ENCODE measurements at regions not wholly inside any gene's neighbourhood (a gene's known extent, or its start where the extent isn't known, plus 50 kb on each side); places are given as distances from the start of the nearest gene placed in this dataset.

DNA sequence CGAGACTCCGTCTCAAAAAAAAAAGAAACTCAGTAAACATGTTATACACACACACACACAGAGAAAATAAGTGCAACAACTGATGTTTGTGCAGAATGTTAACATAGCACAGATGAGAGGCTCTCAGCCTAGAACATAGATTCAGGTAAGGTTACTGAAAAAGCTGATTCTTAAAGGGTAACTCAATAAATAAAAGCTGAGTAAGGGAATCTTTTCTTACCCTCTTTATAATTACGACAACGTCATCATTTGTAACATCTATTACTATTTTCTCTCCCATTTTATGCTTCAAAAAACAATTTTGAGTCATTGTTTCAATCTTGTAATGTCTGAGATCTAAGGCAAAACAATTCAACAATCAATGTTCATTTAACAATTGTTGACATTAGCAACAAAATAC, 644.8 kb downstream of the RFPL4B start (continued):
- TF ChIP-seq, protein P1, sequence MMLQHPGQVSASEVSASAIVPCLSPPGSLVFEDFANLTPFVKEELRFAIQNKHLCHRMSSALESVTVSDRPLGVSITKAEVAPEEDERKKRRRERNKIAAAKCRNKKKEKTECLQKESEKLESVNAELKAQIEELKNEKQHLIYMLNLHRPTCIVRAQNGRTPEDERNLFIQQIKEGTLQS (IDR thresholded peaks at IDR 0.05): no peak
- no peak for TF ChIP-seq RXRA (IDR thresholded peaks at IDR 0.05)

DNA sequence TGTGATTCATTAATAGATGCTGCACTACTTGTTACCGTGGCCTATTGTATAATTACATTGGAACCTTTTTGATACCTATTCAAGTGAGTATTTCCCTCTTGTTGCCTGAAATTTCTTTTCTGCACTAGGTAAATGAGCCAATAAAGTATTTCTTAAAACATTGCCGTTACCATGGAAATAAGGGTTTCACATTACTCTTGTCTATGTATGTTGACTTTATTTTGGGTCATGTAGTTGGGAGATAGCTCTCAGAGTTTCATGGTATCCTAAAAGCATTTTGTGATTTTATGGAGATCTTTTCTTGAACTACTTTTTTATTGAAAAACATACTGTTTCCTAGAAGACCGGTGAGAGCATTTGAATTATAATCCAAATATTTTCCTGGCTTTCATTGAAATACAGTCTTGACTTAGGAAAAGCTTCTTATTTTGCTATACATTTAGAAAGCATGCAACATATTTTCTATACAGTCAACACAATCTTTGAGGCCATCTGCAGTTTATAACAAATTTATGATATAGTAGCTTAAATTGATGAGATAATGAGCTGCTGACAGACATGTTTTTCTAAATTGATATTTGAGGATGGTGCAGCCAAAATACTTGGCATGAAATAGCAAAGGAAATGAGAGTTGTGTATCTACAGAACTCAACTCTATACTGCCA, 650.4 kb downstream of the RFPL4B start:
- no peak for DNase-seq (ENCODE audit: low spot score)
- H3K36me3 ChIP-seq (ENCODE audit: control insufficient read depth in 4 of 4, insufficient read depth in 3 of 4, low read depth in 1 of 4, low read length in 3 of 4): no peaks in the 10 kb centered on the region
- TF ChIP-seq GABPA (IDR thresholded peaks at IDR 0.05 in 1 of 2, conservative IDR thresholded peaks at IDR 0.05 in 1 of 2) (no peak), YY1 (IDR thresholded peaks at IDR 0.05) (no peak), HNF4A (conservative IDR thresholded peaks at IDR 0.05) (no peak), RAD21 (IDR thresholded peaks at IDR 0.05) (no peak), JUND (IDR thresholded peaks at IDR 0.05) (no peak), FOXA1 (IDR thresholded peaks at IDR 0.05) (no peak), EGR1 (IDR thresholded peaks at IDR 0.05; ENCODE audit: low read depth in 2 of 2) (no peak)
- TF ChIP-seq, protein P2, sequence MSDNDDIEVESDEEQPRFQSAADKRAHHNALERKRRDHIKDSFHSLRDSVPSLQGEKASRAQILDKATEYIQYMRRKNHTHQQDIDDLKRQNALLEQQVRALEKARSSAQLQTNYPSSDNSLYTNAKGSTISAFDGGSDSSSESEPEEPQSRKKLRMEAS (IDR thresholded peaks at IDR 0.05): no peak
- TF ChIP-seq, protein P3, sequence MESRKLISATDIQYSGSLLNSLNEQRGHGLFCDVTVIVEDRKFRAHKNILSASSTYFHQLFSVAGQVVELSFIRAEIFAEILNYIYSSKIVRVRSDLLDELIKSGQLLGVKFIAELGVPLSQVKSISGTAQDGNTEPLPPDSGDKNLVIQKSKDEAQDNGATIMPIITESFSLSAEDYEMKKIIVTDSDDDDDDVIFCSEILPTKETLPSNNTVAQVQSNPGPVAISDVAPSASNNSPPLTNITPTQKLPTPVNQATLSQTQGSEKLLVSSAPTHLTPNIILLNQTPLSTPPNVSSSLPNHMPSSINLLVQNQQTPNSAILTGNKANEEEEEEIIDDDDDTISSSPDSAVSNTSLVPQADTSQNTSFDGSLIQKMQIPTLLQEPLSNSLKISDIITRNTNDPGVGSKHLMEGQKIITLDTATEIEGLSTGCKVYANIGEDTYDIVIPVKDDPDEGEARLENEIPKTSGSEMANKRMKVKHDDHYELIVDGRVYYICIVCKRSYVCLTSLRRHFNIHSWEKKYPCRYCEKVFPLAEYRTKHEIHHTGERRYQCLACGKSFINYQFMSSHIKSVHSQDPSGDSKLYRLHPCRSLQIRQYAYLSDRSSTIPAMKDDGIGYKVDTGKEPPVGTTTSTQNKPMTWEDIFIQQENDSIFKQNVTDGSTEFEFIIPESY (IDR thresholded peaks at IDR 0.05): no peak
- 90% methylated on average over 3 of the region's 3 CpGs for WGBS
- H3K4me3 ChIP-seq (ENCODE audit: low read depth in 1 of 3, low read length in 3 of 3): no peak overlapping the region
- no peaks in the 10 kb centered on the region for H3K4me1 ChIP-seq (ENCODE audit: control insufficient read depth in 4 of 4, insufficient read depth in 4 of 4, low read length in 3 of 4)
- H3K27me3 ChIP-seq (ENCODE audit: control insufficient read depth in 4 of 4, insufficient read depth in 4 of 4, low read length in 3 of 4): no peaks in the 10 kb centered on the region
- H3K27ac ChIP-seq (ENCODE audit: low read depth in 1 of 2, low read length in 2 of 2): no peak overlapping the region
- H3K9me3 ChIP-seq (ENCODE audit: control insufficient read depth in 4 of 4, low read length in 3 of 4): no peaks in the 10 kb centered on the region
- H3K9ac ChIP-seq (ENCODE audit: low read depth in 1 of 2, low read length in 2 of 2): no peak overlapping the region

DNA sequence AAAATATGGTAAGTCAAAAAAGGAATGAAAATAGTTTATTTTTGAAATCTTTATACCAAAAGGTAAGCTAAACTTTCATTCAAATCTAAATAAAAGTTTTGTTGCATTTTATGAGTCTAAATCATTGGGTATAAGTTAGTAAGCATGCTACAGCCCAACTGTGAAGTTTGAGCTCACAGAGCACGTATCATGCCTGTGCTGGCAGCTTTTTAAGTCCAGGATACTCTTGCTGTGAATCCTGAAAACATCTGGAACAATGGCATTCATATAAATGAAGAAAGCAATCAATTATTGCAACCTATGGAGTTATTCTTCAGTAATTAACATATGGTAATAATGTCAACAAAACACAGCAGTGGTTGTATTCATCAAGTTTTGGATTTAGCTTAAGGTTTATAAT, 656.9 kb downstream of the RFPL4B start:
- Histone ChIP-seq H3K27ac (ENCODE audit: low read depth in 1 of 2, low read length in 2 of 2) (no peak overlapping the region), H3K4me3 (ENCODE audit: low read depth in 1 of 3, low read length in 3 of 3) (no peak overlapping the region), H3K36me3 (ENCODE audit: control insufficient read depth in 4 of 4, insufficient read depth in 3 of 4, low read depth in 1 of 4, low read length in 3 of 4) (no peaks in the 10 kb centered on the region), H3K9ac (ENCODE audit: low read depth in 1 of 2, low read length in 2 of 2) (no peak overlapping the region), H3K27me3 (ENCODE audit: control insufficient read depth in 4 of 4, insufficient read depth in 4 of 4, low read length in 3 of 4) (no peaks in the 10 kb centered on the region), H3K9me3 (ENCODE audit: control insufficient read depth in 4 of 4, low read length in 3 of 4) (no peaks in the 10 kb centered on the region), H3K4me1 (ENCODE audit: control insufficient read depth in 4 of 4, insufficient read depth in 4 of 4, low read length in 3 of 4) (no peaks in the 10 kb centered on the region)
- DNase-seq (ENCODE audit: low spot score): no peak
- TF ChIP-seq, protein P2 (IDR thresholded peaks at IDR 0.05): no peak
- no peak for TF ChIP-seq YY1 (IDR thresholded peaks at IDR 0.05)
- no peak for TF ChIP-seq JUND (IDR thresholded peaks at IDR 0.05)
- TF ChIP-seq HNF4A (conservative IDR thresholded peaks at IDR 0.05): no peak
- TF ChIP-seq SP1 (IDR thresholded peaks at IDR 0.05): no peak
- TF ChIP-seq, protein P1 (IDR thresholded peaks at IDR 0.05): no peak
- TF ChIP-seq HNF4G (IDR thresholded peaks at IDR 0.05): no peak
- no peak for TF ChIP-seq TAF1 (conservative IDR thresholded peaks at IDR 0.05)
- TF ChIP-seq, protein P4, sequence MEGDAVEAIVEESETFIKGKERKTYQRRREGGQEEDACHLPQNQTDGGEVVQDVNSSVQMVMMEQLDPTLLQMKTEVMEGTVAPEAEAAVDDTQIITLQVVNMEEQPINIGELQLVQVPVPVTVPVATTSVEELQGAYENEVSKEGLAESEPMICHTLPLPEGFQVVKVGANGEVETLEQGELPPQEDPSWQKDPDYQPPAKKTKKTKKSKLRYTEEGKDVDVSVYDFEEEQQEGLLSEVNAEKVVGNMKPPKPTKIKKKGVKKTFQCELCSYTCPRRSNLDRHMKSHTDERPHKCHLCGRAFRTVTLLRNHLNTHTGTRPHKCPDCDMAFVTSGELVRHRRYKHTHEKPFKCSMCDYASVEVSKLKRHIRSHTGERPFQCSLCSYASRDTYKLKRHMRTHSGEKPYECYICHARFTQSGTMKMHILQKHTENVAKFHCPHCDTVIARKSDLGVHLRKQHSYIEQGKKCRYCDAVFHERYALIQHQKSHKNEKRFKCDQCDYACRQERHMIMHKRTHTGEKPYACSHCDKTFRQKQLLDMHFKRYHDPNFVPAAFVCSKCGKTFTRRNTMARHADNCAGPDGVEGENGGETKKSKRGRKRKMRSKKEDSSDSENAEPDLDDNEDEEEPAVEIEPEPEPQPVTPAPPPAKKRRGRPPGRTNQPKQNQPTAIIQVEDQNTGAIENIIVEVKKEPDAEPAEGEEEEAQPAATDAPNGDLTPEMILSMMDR (IDR thresholded peaks at IDR 0.05; ENCODE audit: low read depth, low read length, missing input control): no peak
- no peak for TF ChIP-seq FOXA1 (IDR thresholded peaks at IDR 0.05)
- no peak for TF ChIP-seq FOXA2 (IDR thresholded peaks at IDR 0.05)
- TF ChIP-seq, protein P3 (IDR thresholded peaks at IDR 0.05): no peak
- TF ChIP-seq, protein P5, sequence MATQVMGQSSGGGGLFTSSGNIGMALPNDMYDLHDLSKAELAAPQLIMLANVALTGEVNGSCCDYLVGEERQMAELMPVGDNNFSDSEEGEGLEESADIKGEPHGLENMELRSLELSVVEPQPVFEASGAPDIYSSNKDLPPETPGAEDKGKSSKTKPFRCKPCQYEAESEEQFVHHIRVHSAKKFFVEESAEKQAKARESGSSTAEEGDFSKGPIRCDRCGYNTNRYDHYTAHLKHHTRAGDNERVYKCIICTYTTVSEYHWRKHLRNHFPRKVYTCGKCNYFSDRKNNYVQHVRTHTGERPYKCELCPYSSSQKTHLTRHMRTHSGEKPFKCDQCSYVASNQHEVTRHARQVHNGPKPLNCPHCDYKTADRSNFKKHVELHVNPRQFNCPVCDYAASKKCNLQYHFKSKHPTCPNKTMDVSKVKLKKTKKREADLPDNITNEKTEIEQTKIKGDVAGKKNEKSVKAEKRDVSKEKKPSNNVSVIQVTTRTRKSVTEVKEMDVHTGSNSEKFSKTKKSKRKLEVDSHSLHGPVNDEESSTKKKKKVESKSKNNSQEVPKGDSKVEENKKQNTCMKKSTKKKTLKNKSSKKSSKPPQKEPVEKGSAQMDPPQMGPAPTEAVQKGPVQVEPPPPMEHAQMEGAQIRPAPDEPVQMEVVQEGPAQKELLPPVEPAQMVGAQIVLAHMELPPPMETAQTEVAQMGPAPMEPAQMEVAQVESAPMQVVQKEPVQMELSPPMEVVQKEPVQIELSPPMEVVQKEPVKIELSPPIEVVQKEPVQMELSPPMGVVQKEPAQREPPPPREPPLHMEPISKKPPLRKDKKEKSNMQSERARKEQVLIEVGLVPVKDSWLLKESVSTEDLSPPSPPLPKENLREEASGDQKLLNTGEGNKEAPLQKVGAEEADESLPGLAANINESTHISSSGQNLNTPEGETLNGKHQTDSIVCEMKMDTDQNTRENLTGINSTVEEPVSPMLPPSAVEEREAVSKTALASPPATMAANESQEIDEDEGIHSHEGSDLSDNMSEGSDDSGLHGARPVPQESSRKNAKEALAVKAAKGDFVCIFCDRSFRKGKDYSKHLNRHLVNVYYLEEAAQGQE (IDR thresholded peaks at IDR 0.05): no peak
- TF ChIP-seq RXRA (IDR thresholded peaks at IDR 0.05): no peak
- no peak for TF ChIP-seq GABPA (IDR thresholded peaks at IDR 0.05 in 1 of 2, conservative IDR thresholded peaks at IDR 0.05 in 1 of 2)
- WGBS: 75% methylated on average over 1 of the region's 1 CpG
